HS-27A (cell line): ENCODE measurements at regions not wholly inside any gene's neighbourhood (a gene's known extent, or its start where the extent isn't known, plus 50 kb on each side); places are given as distances from the start of the nearest gene placed in this dataset.
A peak's percentile ranks its signal among the peaks of the same experiment; 100 is the strongest.

ENCODE experiments used
- DNase-seq: peaks from one replicate; pipeline ENCODE4 v3.0.0-alpha.2; 2012; ENCODE audit warnings: low read depth, missing footprints

DNA sequence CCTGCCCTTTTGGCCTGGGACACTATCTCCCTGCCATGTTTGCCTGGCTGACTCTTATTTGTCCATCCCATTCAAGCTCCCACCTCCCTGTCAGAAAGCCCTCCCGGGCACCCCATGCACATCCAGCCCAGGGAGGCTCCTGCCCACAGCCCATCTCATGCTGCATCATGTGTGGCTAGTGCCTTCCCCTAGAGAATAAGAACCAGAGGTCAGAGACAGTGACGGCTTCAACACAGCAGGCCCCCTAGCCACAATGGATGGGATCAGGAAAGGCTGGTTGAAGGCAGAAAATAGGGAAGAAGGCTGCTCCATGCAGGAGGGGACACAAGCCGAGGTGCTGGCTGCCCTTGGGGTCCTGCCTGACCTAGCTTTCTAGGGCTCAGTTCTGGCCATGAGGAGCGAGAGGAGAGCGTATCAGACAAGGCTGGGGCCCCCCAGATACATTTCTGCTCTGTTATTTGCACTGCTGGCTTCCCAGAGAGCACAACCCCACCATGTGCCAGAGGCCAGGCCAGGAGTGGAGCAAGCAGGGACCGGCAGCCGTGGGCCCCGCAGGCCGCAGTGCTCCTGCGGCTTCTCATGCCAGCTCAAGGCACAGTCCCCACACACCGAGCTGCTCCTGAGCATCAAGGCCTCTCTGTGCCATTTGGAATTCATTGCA, 161.1 kb upstream of the ZMIZ1 start:
- no peak for DNase-seq

DNA sequence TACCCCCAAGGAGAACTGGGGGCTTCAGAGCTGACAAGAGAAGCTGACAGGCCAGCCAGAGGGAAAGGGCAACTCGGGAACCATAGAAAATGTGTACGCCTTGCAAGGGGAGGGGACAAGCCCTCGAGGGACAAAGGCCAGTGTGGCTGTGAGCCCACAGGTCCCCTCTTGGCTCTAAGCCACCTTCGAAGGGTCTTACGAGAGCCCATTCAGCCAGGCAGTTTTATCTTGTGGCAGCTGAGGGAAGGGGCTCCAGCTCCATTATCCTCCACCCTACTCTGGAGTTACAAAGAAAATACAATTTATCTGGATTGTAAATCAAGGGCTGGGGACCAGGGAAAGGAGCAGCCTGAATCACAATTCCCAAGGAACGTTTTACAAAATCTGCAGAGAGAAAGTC, 159.5 kb upstream of the ZMIZ1 start:
- DNase-seq: no peak

GRCh38 chr10:78910021-78910420, 158.7 kb upstream of the ZMIZ1 start:
- no peak for DNase-seq

GRCh38 chr10:78910476-78910875, 158.3 kb upstream of the ZMIZ1 start:
- no peak for DNase-seq

DNA sequence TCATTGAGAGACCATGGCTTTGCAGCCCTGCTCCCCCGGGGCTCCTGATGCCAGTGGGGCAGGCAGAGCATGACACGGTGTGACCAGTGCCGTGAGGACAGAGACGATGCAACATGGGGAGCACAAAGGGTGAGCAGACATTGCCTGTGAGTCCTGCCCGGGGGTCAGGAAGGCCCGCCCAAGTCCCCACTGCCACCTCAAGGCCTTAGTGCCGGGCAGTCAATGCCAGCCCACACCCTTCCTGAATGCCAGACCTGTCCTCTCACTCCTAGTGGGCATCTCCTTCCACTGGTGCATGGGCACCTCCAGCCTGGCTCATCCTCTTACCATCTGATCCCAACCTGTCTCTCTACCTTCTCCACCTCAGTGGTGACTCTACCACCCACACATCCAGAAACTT, 157.9 kb upstream of the ZMIZ1 start:
- DNase-seq: no peak

DNA sequence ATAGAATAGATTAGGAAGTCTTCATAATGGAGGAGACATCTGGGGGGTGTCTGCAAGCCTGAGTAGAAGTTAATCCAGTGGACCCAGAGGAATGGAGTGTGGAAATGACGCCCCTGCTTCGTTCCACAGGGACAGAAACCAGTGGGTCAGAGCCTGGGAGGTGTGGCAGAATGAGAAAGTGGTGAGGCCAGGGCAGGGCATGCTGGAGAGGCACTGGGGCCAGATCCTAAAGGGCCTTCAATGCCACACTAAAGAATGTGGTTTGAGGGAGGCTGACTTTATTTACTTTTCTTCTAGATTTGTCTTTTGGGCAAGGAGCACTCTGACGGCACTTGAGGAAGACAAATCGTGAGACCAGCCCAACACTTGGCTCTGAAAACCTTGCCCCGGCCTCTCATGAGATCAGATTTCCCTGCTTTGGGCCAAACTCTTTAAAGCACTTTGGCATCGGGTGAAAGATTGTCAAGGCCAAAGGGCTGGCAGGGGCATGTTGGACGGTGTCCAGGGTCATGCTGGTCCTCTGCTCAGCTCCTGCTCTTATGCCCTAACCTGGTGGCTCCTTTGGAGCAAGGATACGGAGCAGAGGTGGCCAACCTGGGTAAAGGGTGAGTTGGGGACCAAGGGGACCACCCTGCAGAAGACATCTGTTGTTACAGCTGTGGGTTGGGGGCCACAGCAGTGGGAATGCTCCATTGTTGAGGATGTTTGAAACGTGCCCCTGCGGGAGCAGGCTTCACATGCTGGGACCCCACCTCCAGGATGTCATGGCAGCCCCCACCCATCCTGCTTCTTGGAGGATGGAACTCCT, 157.0 kb upstream of the ZMIZ1 start:
- DNase-seq: no peak

GRCh38 chr10:78912361-78913218, 156.2 kb upstream of the ZMIZ1 start:
- DNase-seq: no peak

DNA sequence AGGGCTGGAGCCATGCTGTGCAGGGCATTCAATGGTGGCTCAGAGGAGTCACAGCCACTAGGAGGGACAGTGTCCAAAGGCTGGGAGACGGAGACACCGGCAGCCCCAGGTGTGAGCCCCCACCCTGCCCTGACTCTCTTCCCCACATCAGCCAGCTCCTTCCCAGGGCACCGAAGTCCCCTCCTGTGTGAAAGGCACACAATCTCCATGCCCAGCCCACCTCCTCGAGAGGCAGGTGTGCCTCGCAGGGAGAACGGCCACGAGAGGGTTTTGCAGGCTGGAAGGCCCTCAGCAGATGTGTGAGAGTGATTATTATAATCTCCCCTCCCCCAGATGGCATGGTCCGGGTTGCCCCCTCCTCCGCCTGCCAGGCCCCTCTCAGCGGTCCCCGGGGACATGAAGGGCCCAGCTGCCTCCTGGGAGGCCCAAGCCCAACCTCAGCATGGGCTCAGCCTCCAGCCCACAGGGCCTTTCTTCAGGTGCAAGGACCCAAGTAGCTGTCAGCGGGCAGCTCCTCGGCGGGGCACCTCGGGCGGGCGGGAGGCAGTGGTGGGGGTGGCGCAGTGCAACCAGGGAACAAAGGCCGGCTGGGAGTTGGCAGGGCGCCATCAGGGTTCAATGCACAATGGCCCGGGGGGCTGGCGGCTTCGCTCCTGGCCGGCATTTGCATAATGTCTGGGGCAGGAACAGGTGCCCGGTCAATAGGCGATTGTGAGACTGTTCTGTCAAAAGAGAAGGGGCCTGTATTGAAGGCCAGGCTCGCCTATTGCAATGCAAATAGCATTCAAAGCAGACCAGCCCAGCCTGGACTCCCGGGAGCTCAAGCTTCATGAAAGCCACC, 155.3 kb upstream of the ZMIZ1 start:
- no peak for DNase-seq

GRCh38 chr10:78914060-78914378, 154.7 kb upstream of the ZMIZ1 start:
- DNase-seq: no peak

DNA sequence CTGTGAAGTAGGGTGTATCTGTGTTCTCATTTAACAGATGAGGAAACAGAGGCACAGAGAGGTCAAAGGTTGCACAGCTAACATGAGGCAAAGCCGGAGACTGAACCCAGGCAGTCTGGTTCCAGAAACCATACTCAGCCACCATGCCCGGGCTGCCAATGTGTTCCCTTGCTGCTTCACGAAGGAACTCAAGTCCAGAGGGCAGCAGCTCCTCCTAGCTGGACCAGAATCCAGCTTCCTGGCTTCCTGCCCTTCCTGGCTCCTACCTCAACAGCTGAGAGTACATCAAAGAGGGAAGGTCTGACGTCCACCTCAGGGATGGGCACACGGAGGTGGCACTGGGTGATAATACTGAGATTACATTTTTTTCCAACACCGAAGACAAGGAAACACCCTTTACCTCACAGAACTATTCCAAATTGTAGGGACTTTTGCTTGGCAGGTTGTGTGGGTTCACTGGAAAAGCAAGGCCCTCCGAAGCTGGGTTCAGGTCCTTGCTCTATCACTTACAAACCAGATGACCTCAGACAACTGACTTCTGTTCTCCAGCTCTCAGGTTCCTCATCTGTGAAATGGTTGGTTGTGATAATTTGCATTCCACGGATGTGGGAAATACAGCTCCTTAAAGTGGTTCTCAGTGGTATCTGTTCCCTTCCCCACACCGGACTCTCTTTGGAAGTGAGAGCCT, 154.1 kb upstream of the ZMIZ1 start:
- no peak for DNase-seq

DNA sequence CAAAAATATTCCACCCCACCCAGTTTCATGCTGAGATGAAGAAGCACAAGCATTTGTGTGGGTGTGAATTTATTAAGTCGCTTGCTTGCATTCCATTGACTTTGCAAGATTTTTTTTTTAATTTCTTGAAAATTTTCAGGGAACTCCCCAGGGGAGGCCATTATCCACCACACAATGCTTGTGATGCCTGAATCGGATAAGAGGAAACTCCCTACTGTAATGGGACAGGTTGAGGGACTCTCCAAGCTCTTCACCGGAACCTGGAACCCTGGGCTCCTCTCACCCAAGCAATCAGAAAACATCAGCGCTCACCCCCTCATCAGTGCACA, 153.6 kb upstream of the ZMIZ1 start:
- no peak for DNase-seq

DNA sequence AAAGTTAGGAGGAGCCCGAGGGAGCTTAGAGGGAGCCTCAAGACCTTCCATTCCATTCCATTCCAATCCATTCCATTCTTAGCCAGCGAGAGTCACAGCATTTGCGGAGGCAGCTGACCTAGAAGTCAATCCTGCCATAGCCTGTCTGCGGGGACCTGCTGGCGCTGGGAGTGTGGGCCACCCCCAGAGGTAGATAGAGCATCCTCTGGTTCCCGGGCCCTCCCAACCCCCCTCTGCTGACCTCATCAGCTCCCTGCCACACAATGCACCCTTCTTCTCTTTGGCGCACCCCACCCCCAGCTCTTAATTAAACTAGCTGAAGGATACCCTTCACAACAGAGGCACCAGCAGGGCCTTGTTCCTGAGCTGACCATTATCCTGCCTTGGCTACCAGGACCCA, 152.5 kb upstream of the ZMIZ1 start:
- no peak for DNase-seq

DNA sequence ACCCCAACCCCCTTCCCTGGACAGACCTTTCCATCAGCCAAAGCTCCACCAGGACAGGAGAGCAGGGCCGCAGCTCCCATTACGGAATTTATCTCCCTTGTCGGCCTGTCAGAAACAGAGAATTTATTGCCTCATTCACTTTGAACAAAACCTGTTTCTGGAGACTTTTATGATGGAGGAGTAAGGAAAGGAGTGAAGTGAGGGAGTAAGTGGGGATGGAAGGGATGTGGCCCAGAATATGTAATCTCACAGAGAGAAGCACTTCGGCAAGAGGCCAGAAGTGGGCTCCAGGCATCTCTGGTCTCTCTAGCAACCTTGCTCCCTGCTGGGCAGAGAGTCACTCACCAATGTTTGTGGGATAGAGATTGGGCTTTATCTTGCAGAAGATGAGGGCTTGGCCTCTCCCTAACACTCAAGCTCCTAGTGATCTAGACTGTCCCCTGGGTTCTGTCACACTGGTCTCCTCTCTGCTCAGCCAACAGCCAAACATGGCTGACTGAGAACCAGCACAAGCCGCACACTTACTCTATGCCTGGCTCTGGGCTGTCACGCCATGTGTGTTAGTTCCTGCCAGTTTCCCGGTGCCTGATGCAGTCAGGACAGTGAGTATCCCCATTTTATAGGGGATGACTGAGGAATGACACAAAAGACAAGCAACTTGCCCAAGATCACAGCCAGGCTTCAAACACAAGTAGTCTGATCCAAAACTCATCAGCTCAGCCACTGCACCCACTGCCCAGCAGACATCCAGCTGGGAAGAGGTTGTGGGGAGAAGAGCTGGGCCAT, 149.4 kb upstream of the ZMIZ1 start:
- no peak for DNase-seq

DNA sequence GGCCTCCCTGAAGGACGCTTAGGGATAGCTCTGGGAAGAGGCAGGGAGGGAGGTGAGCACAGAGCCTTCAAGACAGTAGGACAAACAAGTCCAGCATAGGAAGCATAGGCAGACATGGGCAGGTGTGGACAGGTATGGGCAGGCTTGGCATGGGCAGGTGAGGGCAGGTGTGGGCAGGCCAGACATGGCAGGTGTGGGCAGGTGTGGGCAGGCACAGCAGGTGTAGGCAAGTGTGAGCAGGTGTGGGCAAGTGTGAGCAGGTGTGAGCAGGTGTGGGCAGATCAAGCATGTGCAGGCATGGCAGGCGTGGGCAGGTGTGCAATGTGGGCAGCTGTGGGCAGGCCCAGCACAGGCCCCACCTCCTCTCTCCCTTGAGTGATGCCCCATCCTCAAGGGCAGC, 148.8 kb upstream of the ZMIZ1 start:
- no peak for DNase-seq

GRCh38 chr10:78921895-78922294, 146.9 kb upstream of the ZMIZ1 start:
- DNase-seq: no peak

DNA sequence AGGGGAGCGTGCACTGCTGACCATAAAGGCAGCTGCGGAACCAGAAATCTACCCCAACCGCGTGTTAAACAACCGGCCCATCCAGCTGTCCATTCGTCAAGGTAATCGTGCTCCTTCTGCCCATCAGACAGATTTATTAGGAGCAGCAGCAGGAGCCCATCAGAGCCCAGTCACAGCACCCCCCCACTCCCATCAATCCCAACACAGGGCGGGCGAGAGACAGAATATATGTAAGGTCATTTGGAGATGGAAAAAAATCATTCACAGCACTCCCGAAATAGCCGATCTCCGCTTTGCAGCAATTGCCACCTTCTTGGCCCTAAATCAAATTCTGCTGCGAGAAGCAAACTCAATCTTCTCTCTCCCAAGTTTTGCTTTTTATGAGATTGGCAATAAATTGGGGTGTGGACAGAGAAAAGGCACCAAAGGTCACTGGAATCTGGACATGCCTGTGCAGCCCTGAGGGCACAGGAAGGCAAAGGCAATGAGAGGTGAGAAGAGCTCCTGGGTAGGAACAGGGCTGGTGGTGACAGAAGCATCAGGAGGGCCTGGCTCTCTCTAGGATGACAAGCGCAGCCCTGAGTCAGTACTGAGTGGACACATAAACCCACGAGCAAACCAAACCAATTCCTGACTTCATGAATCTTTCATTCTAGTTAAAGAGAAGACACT, 145.0 kb upstream of the ZMIZ1 start:
- no peak for DNase-seq

- no peak for DNase-seq
Observed at GRCh38 chr10:78924319-78925003, 144.3 kb upstream of the ZMIZ1 start.

DNA sequence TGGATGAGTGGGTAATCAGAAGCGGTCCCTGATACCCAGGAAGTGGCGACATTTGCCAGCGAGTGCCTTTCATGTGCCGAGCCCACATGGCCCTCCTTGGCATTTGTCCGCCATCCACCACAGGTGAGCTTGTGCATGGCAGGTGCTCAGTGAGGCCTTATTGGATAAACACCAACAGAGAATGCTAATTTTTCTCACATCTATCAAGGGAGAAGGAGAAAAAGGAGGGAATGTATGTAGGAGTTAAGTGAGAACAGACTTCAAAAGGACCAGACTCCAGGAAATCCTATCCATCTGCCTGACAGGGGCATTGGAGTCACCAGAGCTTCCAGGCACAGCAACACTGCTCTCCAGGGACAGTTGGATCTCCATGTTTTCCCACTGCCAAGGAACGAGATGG, 143.5 kb upstream of the ZMIZ1 start:
- DNase-seq: no peak

- peak; percentile 38 for DNase-seq
Observed at GRCh38 chr10:78925800-78926319, 142.9 kb upstream of the ZMIZ1 start.
